ENCODE measurements at regions not wholly inside any gene's neighbourhood (a gene's known extent, or its start where the extent isn't known, plus 50 kb on each side); places are given as distances from the start of the nearest gene placed in this dataset.

DNA sequence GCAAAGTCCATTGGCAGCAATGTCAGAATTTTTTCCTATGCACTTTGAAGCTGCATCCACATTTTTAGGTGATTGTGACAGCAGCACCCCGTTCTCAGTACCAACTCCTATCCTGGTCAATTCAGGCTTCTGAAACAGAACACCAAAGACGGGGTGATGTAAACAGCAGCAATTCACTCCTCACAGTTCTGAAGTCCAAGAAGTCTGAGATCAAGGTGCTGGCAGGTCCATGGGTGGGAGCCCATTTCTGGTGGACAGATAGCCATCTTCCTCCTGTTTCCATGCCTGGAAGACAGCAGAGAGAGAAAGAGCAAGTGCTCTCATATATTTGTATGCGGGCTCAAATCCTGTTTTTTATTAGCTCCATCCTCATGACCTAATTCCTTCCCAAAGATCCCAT lies 471.2 kb downstream of the BRD1 start:
- Histone ChIP-seq H3K9me3 (no peaks in the 10 kb centered on the region), H3K4me1 (no peaks in the 10 kb centered on the region), H3K36me3 (no peaks in the 10 kb centered on the region), H3K27ac (no peak overlapping the region), H3K4me3 (no peak overlapping the region), H3K27me3 (peaks cover 0 to 77% of the 10 kb centered on the region in 2 donors)
- DNase-seq (no peak), ATAC-seq (no peak)
- TF ChIP-seq, protein P1, sequence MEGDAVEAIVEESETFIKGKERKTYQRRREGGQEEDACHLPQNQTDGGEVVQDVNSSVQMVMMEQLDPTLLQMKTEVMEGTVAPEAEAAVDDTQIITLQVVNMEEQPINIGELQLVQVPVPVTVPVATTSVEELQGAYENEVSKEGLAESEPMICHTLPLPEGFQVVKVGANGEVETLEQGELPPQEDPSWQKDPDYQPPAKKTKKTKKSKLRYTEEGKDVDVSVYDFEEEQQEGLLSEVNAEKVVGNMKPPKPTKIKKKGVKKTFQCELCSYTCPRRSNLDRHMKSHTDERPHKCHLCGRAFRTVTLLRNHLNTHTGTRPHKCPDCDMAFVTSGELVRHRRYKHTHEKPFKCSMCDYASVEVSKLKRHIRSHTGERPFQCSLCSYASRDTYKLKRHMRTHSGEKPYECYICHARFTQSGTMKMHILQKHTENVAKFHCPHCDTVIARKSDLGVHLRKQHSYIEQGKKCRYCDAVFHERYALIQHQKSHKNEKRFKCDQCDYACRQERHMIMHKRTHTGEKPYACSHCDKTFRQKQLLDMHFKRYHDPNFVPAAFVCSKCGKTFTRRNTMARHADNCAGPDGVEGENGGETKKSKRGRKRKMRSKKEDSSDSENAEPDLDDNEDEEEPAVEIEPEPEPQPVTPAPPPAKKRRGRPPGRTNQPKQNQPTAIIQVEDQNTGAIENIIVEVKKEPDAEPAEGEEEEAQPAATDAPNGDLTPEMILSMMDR (IDR thresholded peaks at IDR 0.05) = no peak
- intact Hi-C loops (cut with DNase I) = no loop called here

DNA sequence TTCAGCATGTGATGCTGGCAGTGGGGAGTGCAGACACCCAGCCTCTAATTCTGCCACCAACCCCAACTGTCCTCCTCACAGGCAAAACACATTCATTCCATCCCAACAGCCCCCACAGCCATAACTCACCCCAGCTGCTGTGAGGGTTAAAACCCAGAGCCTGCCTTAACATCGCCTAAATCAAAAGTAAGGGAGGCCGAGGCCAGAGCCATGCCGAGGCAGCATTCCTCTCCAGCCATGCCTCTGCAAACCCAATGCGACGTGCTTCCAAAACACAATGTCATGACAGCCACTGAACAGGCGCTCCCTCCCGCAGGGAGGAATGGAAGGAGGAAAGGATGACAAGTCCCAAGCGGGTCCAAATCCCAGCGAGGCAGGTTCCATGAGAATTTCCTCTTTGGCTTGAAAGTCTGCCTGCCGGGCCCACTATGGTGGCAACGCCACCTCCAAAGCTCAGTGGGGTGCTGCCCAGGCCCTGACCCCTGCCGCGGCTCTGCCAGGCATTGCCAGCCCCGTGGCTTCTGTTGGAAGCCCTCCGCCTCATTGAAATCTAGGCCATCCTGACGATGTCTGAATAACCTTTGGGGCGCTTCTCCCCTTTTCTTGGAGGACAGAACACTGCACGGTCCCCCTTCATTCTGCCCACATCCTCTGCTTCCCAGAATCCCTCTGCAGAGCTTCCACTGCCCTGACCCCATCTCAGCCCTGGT lies 472.3 kb downstream of the BRD1 start:
- peaks cover 0 to 88% of the 10 kb centered on the region in 2 donors for H3K27me3 ChIP-seq
- H3K9me3 ChIP-seq = no peaks in the 10 kb centered on the region
- intact Hi-C loops (cut with DNase I) = no loop called here
- DNase-seq = no peak
- no peak overlapping the region for H3K27ac ChIP-seq
- H3K4me3 ChIP-seq = no peak overlapping the region
- TF ChIP-seq, protein P1 (IDR thresholded peaks at IDR 0.05) = no peak
- ATAC-seq = no peak
- no peaks in the 10 kb centered on the region for H3K36me3 ChIP-seq
- no peaks in the 10 kb centered on the region for H3K4me1 ChIP-seq

DNA sequence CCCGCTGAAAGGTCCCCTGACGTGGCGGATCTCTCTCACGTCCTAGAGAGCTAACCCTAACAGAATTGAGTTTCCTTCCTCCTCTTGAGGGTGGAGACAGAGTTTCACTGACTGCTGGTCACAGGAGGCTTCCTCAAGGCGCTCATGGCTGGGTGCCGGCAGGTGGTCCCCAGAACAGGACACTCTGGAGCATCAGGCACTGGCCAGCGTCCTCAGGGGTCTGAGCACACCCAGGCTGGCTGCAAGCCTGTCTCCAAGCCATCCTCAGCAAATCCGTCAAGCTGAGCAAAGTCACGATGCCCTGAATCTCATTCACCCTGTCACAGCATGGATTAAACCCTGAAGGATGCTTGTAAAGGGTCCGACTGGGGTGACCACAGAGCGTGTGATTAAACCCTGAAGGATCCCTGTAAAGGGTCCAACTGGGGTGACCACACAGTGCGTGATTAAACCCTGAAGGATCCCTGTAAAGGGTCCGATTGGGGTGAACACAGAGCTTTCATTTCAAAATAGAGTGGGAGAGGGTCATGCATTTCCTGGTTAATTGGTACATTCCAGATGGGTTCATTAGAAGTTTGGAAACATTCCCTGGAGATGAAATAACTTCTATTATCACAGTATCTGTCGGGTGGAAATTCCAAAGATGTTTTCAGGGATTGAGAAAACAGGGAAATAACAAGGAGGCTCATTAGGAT lies 473.0 kb downstream of the BRD1 start:
- Histone ChIP-seq H3K4me1 (no peaks in the 10 kb centered on the region), H3K27ac (no peak overlapping the region), H3K4me3 (no peak overlapping the region), H3K9me3 (no peaks in the 10 kb centered on the region), H3K36me3 (no peaks in the 10 kb centered on the region), H3K27me3 (peaks cover 0 to 95% of the 10 kb centered on the region in 2 donors)
- ATAC-seq = no peak
- TF ChIP-seq, protein P1 (IDR thresholded peaks at IDR 0.05) = no peak
- intact Hi-C loops (cut with DNase I) = no loop called here
- DNase-seq = no peak

DNA sequence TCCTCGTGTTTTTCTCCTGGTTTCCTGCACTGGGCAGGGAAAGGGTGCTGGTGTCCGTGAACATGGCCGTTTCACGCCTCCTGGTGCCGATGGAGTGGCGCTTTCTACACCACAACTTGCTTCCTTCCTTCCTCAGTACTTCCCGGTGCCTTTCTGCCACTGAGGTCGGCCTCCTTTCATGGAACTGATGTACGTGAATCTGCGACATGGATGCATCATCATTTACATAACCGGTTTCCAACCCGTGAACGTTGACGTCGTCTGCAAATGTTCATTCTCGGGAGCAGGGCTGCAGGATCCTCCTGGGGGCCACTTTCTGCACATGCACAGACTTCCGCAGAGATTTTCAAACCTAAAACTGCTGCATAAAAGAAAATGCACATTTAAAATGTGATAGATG lies 474.4 kb downstream of the BRD1 start:
- DNase-seq (no peak), ATAC-seq (no peak)
- H3K4me1 ChIP-seq = no peaks in the 10 kb centered on the region
- intact Hi-C loops (cut with DNase I) = no loop called here
- H3K9me3 ChIP-seq = no peaks in the 10 kb centered on the region
- no peak overlapping the region for H3K27ac ChIP-seq
- TF ChIP-seq, protein P1 (IDR thresholded peaks at IDR 0.05) = no peak
- H3K4me3 ChIP-seq = no peak overlapping the region
- no peaks in the 10 kb centered on the region for H3K36me3 ChIP-seq
- H3K27me3 ChIP-seq = peaks cover 0 to 95% of the 10 kb centered on the region in 2 donors

DNA sequence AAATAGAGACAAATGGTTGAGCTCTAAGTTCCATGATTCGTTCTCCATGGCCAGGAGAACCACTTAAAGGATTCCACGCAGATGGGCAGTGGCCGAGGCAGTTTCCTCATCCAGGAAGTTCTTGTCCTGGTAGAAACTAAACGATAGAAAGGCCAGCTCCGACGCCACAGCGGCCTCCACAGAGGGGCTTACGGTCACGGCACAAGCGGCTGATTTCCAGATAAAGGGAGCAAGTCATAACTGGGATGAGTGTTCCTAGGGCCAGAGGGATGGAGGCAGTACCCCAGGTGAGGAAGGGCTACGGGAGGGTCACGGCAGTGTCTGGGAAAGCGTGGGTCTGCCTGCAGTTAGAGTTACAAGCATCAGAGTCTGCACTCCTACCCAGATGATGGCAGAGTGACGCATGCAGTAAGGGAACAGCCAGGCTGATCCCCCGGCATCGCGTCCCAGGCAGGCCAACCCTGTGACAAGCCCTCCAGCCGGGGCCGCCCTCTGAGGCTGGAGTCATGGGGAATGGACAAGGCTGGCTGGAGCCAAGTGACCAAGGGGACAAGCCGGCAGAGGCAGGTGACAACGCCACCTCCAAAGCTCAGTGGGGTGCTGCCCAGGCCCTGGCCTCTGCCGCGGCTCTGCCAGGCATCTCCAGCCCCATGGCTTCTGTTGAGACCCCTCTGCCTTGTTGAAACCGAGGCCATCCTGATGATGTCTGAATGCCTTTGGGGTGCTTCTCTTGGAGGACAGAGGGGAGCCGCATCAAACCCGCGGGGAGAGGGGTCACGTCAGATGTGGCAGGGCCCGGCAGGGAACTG lies 475.1 kb downstream of the BRD1 start:
- intact Hi-C loops (cut with DNase I) = no loop called here
- Histone ChIP-seq H3K4me1 (no peaks in the 10 kb centered on the region), H3K27ac (no peak overlapping the region), H3K36me3 (no peaks in the 10 kb centered on the region), H3K4me3 (no peak overlapping the region), H3K9me3 (no peaks in the 10 kb centered on the region), H3K27me3 (peaks cover 0 to 89% of the 10 kb centered on the region in 2 donors)
- TF ChIP-seq, protein P1 (IDR thresholded peaks at IDR 0.05) = no peak
- ATAC-seq = no peak
- DNase-seq = peak in 1 of 4 donors; percentile 66

Data from left lung (tissue), 4 donors.